ENCODE measurements at regions not wholly inside any gene's neighbourhood (a gene's known extent, or its start where the extent isn't known, plus 50 kb on each side); places are given as distances from the start of the nearest gene placed in this dataset.
"Not testable (repeated sequence)": the region's sequence is repeated elsewhere in the genome, so short reads cannot be mapped to it uniquely, and the experiment has no call there.

DNA sequence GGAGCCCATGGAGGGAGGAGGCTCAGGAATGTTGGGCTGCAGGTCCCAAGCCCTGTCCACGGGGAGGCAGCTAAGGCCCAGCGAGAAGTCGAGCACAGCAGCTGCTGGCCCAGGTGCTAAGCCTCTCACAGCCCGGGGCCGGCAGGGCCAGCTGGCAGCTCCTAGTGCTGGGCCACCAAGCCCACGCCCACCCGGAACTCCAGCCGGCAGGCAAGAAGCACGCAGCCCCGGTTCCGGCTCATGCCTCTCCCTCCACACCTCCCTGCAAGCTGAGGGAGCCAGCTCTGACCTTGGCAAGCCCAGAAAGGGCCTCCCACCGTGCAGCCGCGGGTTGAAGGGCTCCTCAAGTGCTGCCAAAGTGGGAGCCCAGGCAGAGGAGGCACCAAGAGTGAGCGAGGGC, 121.3 kb upstream of the HMX1 start:
- H3K27ac Mint-ChIP-seq; CTCF ChIA-PET (ENCODE audit: partially characterized antibody); DNase-seq; intact Hi-C loops (cut with micrococcal nuclease); H3K9me3 ChIP-seq (ENCODE audit: control insufficient read depth in 1 of 2, low read length in 2 of 2); H3K4me3 Mint-ChIP-seq; H3K4me3 ChIP-seq (ENCODE audit: low read length in 2 of 2); H3K4me1 Mint-ChIP-seq; H3K36me3 Mint-ChIP-seq; H3K36me3 ChIP-seq (ENCODE audit: insufficient read depth, low read length); H3K27me3 ChIP-seq (ENCODE audit: insufficient read depth, low read length); H3K27me3 Mint-ChIP-seq; H3K4me1 ChIP-seq (ENCODE audit: insufficient read depth, low read length); H3K27ac ChIP-seq (ENCODE audit: low read depth, low read length); POLR2A ChIA-PET (ENCODE audit: partially characterized antibody): not testable (repeated sequence)
- peaks cover 0 to 12% (median 0%) of the 10 kb centered on the region in 8 donors for H3K9me3 Mint-ChIP-seq

- H3K27ac ChIP-seq (ENCODE audit: low read depth, low read length); intact Hi-C loops (cut with micrococcal nuclease); H3K4me3 Mint-ChIP-seq; CTCF ChIA-PET (ENCODE audit: partially characterized antibody); POLR2A ChIA-PET (ENCODE audit: partially characterized antibody); H3K9me3 ChIP-seq (ENCODE audit: control insufficient read depth in 1 of 2, low read length in 2 of 2); H3K27me3 Mint-ChIP-seq; DNase-seq; H3K27ac Mint-ChIP-seq; H3K36me3 Mint-ChIP-seq; H3K4me3 ChIP-seq (ENCODE audit: low read length in 2 of 2); H3K4me1 Mint-ChIP-seq; H3K36me3 ChIP-seq (ENCODE audit: insufficient read depth, low read length); H3K4me1 ChIP-seq (ENCODE audit: insufficient read depth, low read length); H3K27me3 ChIP-seq (ENCODE audit: insufficient read depth, low read length): not testable (repeated sequence)
- peaks cover 0 to 12% (median 0%) of the 10 kb centered on the region in 8 donors for H3K9me3 Mint-ChIP-seq
Measured at GRCh38 chr4:8991449-8991848, 119.8 kb upstream of the HMX1 start.

DNA sequence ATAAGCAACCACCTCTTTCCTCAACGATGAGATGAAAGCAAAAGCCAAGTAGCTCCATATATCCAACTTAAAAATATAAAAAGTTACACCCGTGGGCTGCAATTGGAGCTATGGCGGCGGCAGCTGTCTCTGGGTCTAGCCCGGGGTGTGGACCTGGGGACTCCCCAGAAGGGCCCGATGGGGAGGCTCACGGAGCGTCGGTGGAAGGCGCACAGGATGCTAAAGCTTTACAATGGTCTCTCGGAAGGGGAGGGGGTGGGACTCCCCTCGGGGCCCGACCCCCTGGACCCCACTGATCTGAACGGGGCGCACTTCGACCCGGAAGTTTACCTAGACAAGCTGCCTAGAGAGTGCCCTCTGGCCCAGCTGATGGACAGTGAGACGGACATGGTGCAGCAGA, 118.7 kb upstream of the HMX1 start:
- H3K36me3 ChIP-seq (ENCODE audit: insufficient read depth, low read length); H3K27me3 ChIP-seq (ENCODE audit: insufficient read depth, low read length); POLR2A ChIA-PET (ENCODE audit: partially characterized antibody); H3K9me3 ChIP-seq (ENCODE audit: control insufficient read depth in 1 of 2, low read length in 2 of 2); intact Hi-C loops (cut with micrococcal nuclease); H3K27ac ChIP-seq (ENCODE audit: low read depth, low read length); H3K36me3 Mint-ChIP-seq; H3K27ac Mint-ChIP-seq; H3K4me3 Mint-ChIP-seq; H3K4me1 ChIP-seq (ENCODE audit: insufficient read depth, low read length); DNase-seq; H3K27me3 Mint-ChIP-seq; H3K4me3 ChIP-seq (ENCODE audit: low read length in 2 of 2); H3K4me1 Mint-ChIP-seq: not testable (repeated sequence)
- peaks cover 0 to 12% (median 0%) of the 10 kb centered on the region in 8 donors for H3K9me3 Mint-ChIP-seq
- CTCF ChIA-PET (ENCODE audit: partially characterized antibody), result interaction anchor here (0.7 kb wide), 1 partner anchor 350 kb away, joined by 3 read pairs; no protein-coding TSS in a partner anchor

GRCh38 chr4:8985786-8986185, 114.1 kb upstream of the HMX1 start:
- H3K4me3 Mint-ChIP-seq; H3K9me3 ChIP-seq (ENCODE audit: control insufficient read depth in 1 of 2, low read length in 2 of 2); H3K36me3 Mint-ChIP-seq; H3K4me1 Mint-ChIP-seq; H3K4me3 ChIP-seq (ENCODE audit: low read length in 2 of 2); H3K27ac ChIP-seq (ENCODE audit: low read depth, low read length); CTCF ChIA-PET (ENCODE audit: partially characterized antibody); H3K27ac Mint-ChIP-seq; H3K9me3 Mint-ChIP-seq; intact Hi-C loops (cut with micrococcal nuclease); H3K4me1 ChIP-seq (ENCODE audit: insufficient read depth, low read length); H3K27me3 Mint-ChIP-seq; H3K36me3 ChIP-seq (ENCODE audit: insufficient read depth, low read length); H3K27me3 ChIP-seq (ENCODE audit: insufficient read depth, low read length); DNase-seq; POLR2A ChIA-PET (ENCODE audit: partially characterized antibody): not testable (repeated sequence)

DNA sequence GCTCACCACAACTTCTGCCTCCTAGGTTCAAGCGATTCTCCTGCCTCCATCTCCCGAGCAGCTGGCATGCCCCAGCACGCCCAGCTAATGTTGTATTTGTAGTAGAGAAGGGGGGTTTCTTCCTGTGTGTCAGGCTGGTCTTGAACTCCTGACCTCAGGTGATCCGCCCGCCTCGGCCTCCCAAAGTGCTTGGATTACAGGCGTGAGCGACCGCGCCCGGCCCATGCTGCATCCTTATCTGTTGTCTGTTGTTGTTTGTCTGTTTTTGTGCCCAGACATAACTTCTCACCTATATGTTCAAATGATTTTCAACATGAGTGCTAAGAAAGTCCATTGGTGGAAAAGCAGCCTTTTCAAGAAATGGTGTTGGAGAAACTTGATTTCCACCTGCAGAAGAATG, 113.0 kb upstream of the HMX1 start:
- H3K4me3 ChIP-seq (ENCODE audit: low read length in 2 of 2); H3K27me3 ChIP-seq (ENCODE audit: insufficient read depth, low read length); H3K36me3 ChIP-seq (ENCODE audit: insufficient read depth, low read length); H3K9me3 Mint-ChIP-seq; H3K9me3 ChIP-seq (ENCODE audit: control insufficient read depth in 1 of 2, low read length in 2 of 2); H3K4me1 Mint-ChIP-seq; POLR2A ChIA-PET (ENCODE audit: partially characterized antibody); H3K27me3 Mint-ChIP-seq; intact Hi-C loops (cut with micrococcal nuclease); H3K4me3 Mint-ChIP-seq; H3K27ac ChIP-seq (ENCODE audit: low read depth, low read length); H3K4me1 ChIP-seq (ENCODE audit: insufficient read depth, low read length); H3K36me3 Mint-ChIP-seq; H3K27ac Mint-ChIP-seq; CTCF ChIA-PET (ENCODE audit: partially characterized antibody); DNase-seq: not testable (repeated sequence)

DNA sequence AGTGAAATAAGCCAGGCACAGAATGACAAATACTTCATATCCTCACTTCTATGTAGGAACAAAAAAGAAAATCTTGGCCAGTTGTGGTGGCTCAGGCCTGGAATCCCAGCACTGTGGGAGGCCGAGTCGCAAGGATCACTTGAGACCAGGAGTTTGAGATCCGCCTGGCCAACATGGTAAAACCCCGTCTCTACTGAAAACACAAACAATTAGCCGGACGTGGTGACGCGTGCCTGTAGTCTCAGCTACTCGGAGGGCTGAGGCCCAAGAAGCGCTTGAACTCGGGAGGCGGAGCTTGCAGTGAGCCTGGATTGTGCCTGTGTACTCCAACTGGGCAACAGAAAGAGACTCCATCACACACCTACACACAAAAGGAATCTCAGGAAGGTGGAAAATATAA, 112.3 kb upstream of the HMX1 start:
- intact Hi-C loops (cut with micrococcal nuclease); H3K9me3 Mint-ChIP-seq; H3K4me3 Mint-ChIP-seq; H3K4me1 ChIP-seq (ENCODE audit: insufficient read depth, low read length); H3K27ac ChIP-seq (ENCODE audit: low read depth, low read length); H3K4me3 ChIP-seq (ENCODE audit: low read length in 2 of 2); POLR2A ChIA-PET (ENCODE audit: partially characterized antibody); DNase-seq; H3K4me1 Mint-ChIP-seq; H3K9me3 ChIP-seq (ENCODE audit: control insufficient read depth in 1 of 2, low read length in 2 of 2); H3K27ac Mint-ChIP-seq; H3K36me3 ChIP-seq (ENCODE audit: insufficient read depth, low read length); H3K36me3 Mint-ChIP-seq; H3K27me3 ChIP-seq (ENCODE audit: insufficient read depth, low read length); H3K27me3 Mint-ChIP-seq; CTCF ChIA-PET (ENCODE audit: partially characterized antibody): not testable (repeated sequence)

- H3K27ac Mint-ChIP-seq; H3K27me3 ChIP-seq (ENCODE audit: insufficient read depth, low read length); H3K4me1 ChIP-seq (ENCODE audit: insufficient read depth, low read length); H3K36me3 ChIP-seq (ENCODE audit: insufficient read depth, low read length); H3K9me3 Mint-ChIP-seq; H3K27ac ChIP-seq (ENCODE audit: low read depth, low read length); intact Hi-C loops (cut with micrococcal nuclease); H3K9me3 ChIP-seq (ENCODE audit: control insufficient read depth in 1 of 2, low read length in 2 of 2); H3K36me3 Mint-ChIP-seq; H3K4me3 Mint-ChIP-seq; CTCF ChIA-PET (ENCODE audit: partially characterized antibody); POLR2A ChIA-PET (ENCODE audit: partially characterized antibody); H3K27me3 Mint-ChIP-seq; DNase-seq; H3K4me1 Mint-ChIP-seq; H3K4me3 ChIP-seq (ENCODE audit: low read length in 2 of 2): not testable (repeated sequence)
Measured at GRCh38 chr4:8976466-8977128, 105.0 kb upstream of the HMX1 start.

DNA sequence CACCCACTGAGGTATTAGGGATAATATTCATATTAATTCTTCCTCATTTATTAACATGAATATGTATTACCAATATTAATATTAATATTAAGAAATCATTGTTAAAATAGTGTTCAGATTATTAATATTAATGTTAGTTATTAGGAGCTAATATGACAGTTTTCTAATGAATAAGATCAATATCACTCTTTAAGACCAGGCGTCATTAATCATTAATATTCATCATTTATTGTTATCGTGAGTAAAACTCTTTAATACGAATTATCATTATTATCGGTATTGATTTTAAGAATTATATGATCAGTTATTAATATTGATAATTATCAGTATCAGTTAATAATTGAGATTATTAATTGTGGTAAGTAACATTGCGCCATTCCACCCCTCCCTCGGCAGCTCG, 101.0 kb upstream of the HMX1 start:
- H3K27me3 Mint-ChIP-seq; H3K9me3 ChIP-seq (ENCODE audit: control insufficient read depth in 1 of 2, low read length in 2 of 2); H3K36me3 ChIP-seq (ENCODE audit: insufficient read depth, low read length); H3K27ac Mint-ChIP-seq; H3K4me3 Mint-ChIP-seq; H3K9me3 Mint-ChIP-seq; H3K4me3 ChIP-seq (ENCODE audit: low read length in 2 of 2); H3K36me3 Mint-ChIP-seq; POLR2A ChIA-PET (ENCODE audit: partially characterized antibody); H3K4me1 ChIP-seq (ENCODE audit: insufficient read depth, low read length); H3K27ac ChIP-seq (ENCODE audit: low read depth, low read length); DNase-seq; H3K27me3 ChIP-seq (ENCODE audit: insufficient read depth, low read length); intact Hi-C loops (cut with micrococcal nuclease); H3K4me1 Mint-ChIP-seq: not testable (repeated sequence)
- CTCF ChIA-PET (ENCODE audit: partially characterized antibody), result interaction anchor here (1.8 kb wide), 1 partner anchor 11 kb away, joined by 3 read pairs; no protein-coding TSS in a partner anchor

Measured in CD4-positive, alpha-beta memory T cell (primary cell).